WTC11 (cell line): ENCODE measurements at regions not wholly inside any gene's neighbourhood (a gene's known extent, or its start where the extent isn't known, plus 50 kb on each side); places are given as distances from the start of the nearest gene placed in this dataset.

Experiments
- TF ChIP-seq, protein P1 (sequence below): sonication (generic); formaldehyde crosslinking; IDR thresholded peaks from 2 replicates; pipeline ENCODE4 v1.8.0; 2022; ENCODE audit warnings: mild to moderate bottlenecking, missing genetic modification reagents
- TF ChIP-seq, protein P2 (sequence below): sonication (generic); formaldehyde crosslinking; IDR thresholded peaks from 2 replicates; pipeline ENCODE4 v1.8.1; 2022; ENCODE audit warnings: missing genetic modification reagents, borderline replicate concordance

DNA sequence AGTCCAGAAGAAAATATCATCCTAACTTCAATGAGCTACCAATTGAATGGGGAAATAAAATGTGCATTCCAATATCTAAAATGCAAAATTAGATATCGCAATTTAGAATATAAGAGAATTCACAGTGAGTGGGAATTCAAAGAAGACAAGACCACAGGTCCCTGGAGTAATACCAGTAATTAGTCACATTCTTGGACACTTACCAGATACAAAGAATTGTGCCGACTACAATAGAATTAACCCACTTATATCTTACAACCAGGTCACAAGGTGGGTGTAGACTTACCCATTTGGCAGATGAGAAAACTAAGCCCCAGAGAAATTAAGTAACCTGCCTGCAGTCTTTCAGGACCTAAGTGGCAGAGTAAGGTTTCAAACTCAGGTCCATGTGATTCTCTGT is 84.3 kb upstream of the C1QTNF7 start:
- TF ChIP-seq, protein P1, sequence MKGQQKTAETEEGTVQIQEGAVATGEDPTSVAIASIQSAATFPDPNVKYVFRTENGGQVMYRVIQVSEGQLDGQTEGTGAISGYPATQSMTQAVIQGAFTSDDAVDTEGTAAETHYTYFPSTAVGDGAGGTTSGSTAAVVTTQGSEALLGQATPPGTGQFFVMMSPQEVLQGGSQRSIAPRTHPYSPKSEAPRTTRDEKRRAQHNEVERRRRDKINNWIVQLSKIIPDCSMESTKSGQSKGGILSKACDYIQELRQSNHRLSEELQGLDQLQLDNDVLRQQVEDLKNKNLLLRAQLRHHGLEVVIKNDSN (CRISPR knock-in tag): no peak
- TF ChIP-seq, protein P2, sequence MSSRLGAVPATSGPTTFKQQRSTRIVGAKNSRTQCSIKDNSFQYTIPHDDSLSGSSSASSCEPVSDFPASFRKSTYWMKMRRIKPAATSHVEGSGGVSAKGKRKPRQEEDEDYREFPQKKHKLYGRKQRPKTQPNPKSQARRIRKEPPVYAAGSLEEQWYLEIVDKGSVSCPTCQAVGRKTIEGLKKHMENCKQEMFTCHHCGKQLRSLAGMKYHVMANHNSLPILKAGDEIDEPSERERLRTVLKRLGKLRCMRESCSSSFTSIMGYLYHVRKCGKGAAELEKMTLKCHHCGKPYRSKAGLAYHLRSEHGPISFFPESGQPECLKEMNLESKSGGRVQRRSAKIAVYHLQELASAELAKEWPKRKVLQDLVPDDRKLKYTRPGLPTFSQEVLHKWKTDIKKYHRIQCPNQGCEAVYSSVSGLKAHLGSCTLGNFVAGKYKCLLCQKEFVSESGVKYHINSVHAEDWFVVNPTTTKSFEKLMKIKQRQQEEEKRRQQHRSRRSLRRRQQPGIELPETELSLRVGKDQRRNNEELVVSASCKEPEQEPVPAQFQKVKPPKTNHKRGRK (CRISPR knock-in tag): no peak
